Activated naive CD8-positive, alpha-beta T cell treated with anti-CD3 and anti-CD28 coated beads, Interleukin-2, amount 10 ng/mL, durations not matched to agents 7 days and 5 days (primary cell): ENCODE measurements at regions not wholly inside any gene's neighbourhood (a gene's known extent, or its start where the extent isn't known, plus 50 kb on each side); places are given as distances from the start of the nearest gene placed in this dataset.
"Not testable (repeated sequence)": the region's sequence is repeated elsewhere in the genome, so short reads cannot be mapped to it uniquely, and the experiment has no call there.

ENCODE experiments used
- ATAC-seq: fragments of 150-1000 bp; cut with Tn5 transposase; one replicate; pipeline ENCODE4 v1.10.0; 2021; ENCODE audit warnings: low read depth, moderate library complexity
- POLR2A ChIA-PET: fragments of 350-600 bp; sonication (Branson Sonifier 250); formaldehyde crosslinking; loops from one replicate; lab custom pipeline; 2021; ENCODE audit warnings: antibody characterized with exemption; lab: Charles Lee
- DNase-seq: peaks from one replicate; pipeline ENCODE4 v3.0.0; 2021
- H3K27ac Mint-ChIP-seq: one replicate; pipeline ENCODE4 v1.8.0; 2022; ENCODE audit warnings: mild to moderate bottlenecking, mixed read lengths
- H3K27me3 Mint-ChIP-seq: one replicate; pipeline ENCODE4 v1.8.0; 2022; ENCODE audit warnings: mild to moderate bottlenecking, moderate library complexity, mixed read lengths
- H3K36me3 Mint-ChIP-seq: one replicate; pipeline ENCODE4 v1.8.0; 2021; ENCODE audit warnings: mild to moderate bottlenecking, mixed read lengths
- H3K4me1 Mint-ChIP-seq: one replicate; pipeline ENCODE4 v1.8.0; 2021; ENCODE audit warnings: mixed read lengths
- H3K4me3 Mint-ChIP-seq: one replicate; pipeline ENCODE4 v1.8.0; 2022; ENCODE audit warnings: mild to moderate bottlenecking, moderate library complexity, mixed read lengths
- H3K9me3 Mint-ChIP-seq: one replicate; pipeline ENCODE4 v1.8.0; 2021; ENCODE audit warnings: mixed read lengths

DNA sequence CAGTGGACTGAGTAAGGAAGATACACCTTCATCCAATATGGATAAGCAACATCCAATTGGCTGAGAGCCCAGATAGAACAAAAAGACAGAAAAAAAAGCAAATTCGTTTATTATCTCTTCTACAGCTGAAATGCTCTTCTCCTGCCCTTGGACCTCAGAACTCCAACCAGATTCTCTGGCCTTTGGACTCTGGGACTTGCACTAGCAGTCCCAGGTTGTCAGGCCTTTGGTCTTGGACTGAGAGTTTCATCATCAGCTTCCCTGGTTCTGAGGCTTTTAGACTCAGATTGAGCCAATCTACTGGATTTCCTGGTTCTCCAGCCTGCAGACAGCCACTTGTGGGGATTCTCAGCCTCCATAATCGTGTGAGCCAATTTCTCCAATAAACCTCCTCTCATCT, 926.8 kb downstream of the PLA2G4A start:
- Mint-ChIP-seq H3K27me3 (no peaks in the 10 kb centered on the region), H3K4me1 (no peaks in the 10 kb centered on the region), H3K4me3 (no peak overlapping the region), H3K9me3 (no peaks in the 10 kb centered on the region), H3K27ac (no peak overlapping the region), H3K36me3 (no peaks in the 10 kb centered on the region)
- DNase-seq = no peak
- ATAC-seq = no peak
- POLR2A ChIA-PET = no interaction called here

DNA sequence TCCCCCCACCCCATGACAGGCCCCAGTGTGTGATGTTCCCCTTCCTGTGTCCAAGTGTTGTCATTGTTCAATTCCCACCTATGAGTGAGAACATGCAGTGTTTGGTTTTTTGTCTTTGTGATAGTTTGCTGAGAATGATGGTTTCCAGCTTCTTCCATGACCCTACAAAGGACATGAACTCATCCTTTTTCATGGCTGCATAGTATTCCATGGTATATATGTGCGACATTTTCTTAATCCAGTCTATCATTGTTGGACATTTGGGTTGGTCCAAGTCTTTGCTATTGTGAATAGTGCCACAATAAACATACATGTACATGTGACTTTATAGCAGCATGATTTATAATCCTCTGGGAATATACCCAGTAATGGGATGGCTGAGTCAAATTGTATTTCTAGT, 927.9 kb downstream of the PLA2G4A start:
- ATAC-seq, H3K9me3 Mint-ChIP-seq, POLR2A ChIA-PET, H3K36me3 Mint-ChIP-seq, DNase-seq, H3K27ac Mint-ChIP-seq, H3K4me3 Mint-ChIP-seq, H3K27me3 Mint-ChIP-seq, H3K4me1 Mint-ChIP-seq: not testable (repeated sequence)

DNA sequence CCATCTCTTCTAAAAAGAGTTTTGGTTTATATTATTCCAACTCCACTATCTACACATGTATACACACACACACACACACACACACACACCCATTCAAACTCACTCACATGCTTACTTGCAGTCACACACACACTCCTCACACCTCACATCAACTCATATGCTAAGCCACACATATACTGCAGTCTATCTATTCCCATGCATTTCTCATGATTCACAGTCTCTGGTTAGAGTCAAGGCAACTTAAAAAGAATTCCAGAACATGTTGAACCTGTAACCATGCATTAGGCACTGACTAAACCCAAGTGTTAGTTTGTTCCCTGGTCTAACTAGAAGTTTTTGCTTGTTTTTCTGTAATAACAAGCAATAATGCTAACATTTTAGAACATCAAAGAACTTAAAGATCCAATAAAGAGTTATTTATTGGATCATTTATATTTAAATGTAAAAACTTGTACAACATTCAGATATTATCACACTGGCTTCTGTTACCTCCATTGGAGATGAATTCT, 931.1 kb downstream of the PLA2G4A start:
- POLR2A ChIA-PET = no interaction called here
- H3K4me1 Mint-ChIP-seq = no peaks in the 10 kb centered on the region
- H3K27me3 Mint-ChIP-seq = no peaks in the 10 kb centered on the region
- ATAC-seq = no peak
- no peak overlapping the region for H3K27ac Mint-ChIP-seq
- H3K9me3 Mint-ChIP-seq = no peaks in the 10 kb centered on the region
- no peak overlapping the region for H3K4me3 Mint-ChIP-seq
- H3K36me3 Mint-ChIP-seq = no peaks in the 10 kb centered on the region
- no peak for DNase-seq

DNA sequence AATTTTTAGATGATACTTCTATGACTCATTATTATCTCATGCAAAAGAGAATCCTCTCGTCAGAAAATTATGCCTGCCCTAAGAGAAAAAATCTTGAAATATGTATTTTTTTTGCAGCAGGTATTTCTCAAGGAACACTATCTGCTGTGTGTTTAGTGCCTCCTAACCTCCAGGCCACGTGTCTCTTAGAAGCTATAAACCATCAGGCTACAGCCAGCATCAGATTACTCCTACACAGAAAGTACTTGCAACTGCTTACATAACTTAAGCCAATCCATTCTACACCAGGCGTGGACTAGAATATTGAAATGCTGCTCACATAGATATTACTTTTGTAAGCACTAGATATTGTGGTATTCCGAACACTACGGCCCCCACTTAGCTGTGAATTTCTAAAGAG, 933.4 kb downstream of the PLA2G4A start:
- Mint-ChIP-seq H3K36me3 (no peaks in the 10 kb centered on the region), H3K4me1 (no peaks in the 10 kb centered on the region), H3K27me3 (no peaks in the 10 kb centered on the region), H3K4me3 (no peak overlapping the region), H3K27ac (no peak overlapping the region), H3K9me3 (peaks cover 3% of the 10 kb centered on the region)
- POLR2A ChIA-PET = no interaction called here
- DNase-seq = no peak
- no peak for ATAC-seq

DNA sequence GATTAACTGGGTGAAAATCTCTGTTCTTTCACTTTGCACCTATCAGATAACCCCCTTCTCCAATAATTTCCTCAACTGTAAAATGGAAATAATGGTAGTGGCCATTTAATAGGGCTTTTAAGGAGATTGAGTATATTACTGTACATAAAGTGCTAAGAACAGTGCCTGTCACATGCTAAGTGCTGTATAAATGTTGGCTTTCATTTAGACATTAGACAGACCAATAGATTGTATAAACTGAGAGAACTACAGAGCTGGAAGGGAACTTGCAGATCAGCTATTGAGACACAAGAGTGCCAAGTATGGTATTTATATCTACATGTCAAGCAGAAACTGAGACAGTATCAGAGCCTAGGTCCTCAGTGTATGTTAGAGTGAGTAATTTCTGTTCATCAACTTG, 934.7 kb downstream of the PLA2G4A start:
- ATAC-seq (no peak), DNase-seq (no peak)
- Mint-ChIP-seq H3K9me3 (peaks cover 3% of the 10 kb centered on the region), H3K4me1 (no peaks in the 10 kb centered on the region), H3K4me3 (no peak overlapping the region), H3K36me3 (no peaks in the 10 kb centered on the region), H3K27me3 (no peaks in the 10 kb centered on the region), H3K27ac (no peak overlapping the region)
- POLR2A ChIA-PET = no interaction called here

DNA sequence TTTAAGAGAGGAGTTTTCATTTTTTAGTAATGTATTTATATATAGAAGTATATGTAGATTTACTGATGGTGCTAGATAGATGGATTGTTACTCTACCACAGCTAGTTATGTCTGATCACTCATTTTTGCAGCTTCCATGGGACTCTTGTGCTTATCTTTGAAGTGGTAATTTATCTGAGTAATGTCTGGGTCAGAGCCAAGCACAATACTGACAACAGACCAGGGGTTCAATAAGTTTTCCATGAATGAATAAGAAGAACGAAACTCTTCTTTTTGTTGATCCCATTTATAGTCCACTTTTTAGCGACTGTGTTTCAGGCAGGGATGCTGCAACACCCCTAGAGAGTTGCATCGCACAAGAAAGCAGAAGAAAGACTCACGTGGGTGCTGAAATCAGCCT, 935.2 kb downstream of the PLA2G4A start:
- Mint-ChIP-seq H3K36me3 (no peaks in the 10 kb centered on the region), H3K9me3 (peaks cover 3% of the 10 kb centered on the region), H3K27ac (no peak overlapping the region), H3K4me1 (no peaks in the 10 kb centered on the region), H3K4me3 (no peak overlapping the region), H3K27me3 (no peaks in the 10 kb centered on the region)
- ATAC-seq (no peak), DNase-seq (no peak)
- POLR2A ChIA-PET = no interaction called here

DNA sequence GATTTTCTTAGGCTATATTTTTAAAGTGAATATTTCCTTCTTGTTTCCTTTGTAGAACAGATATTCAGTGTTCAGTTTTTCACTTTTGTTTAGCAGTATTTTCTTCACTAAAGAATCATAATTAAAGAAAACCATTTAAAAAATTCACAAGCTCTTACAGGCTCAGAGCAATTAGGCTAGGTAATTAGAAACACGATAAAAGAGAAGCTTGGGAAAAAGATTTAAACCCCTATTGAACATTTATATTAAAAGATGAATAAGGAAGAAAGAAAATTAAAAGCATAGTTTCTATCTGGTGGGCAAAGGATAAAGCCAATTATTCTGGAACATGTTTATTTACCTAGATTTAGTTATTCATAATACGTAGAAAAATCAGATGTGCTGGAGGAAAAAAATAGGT, 942.6 kb downstream of the PLA2G4A start:
- DNase-seq = no peak
- Mint-ChIP-seq H3K27ac (no peak overlapping the region), H3K27me3 (no peaks in the 10 kb centered on the region), H3K4me1 (no peaks in the 10 kb centered on the region), H3K36me3 (no peaks in the 10 kb centered on the region), H3K9me3 (no peaks in the 10 kb centered on the region), H3K4me3 (no peak overlapping the region)
- no peak for ATAC-seq
- POLR2A ChIA-PET = no interaction called here

DNA sequence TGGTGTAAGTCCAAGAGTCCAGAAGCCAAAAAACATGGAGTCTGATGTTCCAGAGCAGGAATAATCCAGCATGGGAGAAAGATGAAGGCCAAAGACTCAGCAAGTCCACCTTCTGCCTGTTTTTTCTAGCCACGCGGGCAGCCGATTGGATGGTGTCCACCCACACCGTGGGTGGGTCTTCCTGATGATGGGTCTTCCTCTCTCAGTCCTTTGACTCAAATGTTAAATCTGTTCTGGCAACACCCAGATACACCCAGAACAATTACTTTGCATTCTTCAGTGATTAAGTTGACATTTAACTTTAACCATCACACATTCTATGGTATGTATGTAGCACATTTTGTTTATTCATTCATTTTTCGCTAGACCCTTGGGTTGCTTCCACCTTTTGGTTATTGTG, 944.4 kb downstream of the PLA2G4A start:
- DNase-seq = no peak
- POLR2A ChIA-PET = no interaction called here
- Mint-ChIP-seq H3K27me3 (no peaks in the 10 kb centered on the region), H3K4me1 (no peaks in the 10 kb centered on the region), H3K4me3 (no peak overlapping the region), H3K27ac (no peak overlapping the region), H3K9me3 (peaks cover 1% of the 10 kb centered on the region), H3K36me3 (no peaks in the 10 kb centered on the region)
- ATAC-seq = no peak

DNA sequence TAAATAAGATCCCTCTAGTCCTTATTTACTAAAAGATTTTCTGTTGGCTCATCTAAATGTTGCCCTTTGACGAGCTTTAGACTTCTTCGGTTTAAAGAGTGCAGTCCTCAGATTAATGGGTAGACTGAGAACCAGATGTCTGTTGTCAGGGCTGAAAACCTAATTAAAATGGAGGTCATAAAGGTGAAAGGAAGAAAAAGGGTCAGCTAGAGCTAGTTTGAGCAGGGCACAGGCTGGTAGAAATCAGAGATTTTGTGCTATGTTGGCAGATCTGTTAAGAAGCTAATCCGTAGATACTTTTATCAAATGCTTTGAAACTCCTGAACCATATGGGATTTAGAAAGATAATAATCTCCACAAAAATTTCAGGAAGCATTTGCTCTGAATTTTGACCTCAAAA, 959.0 kb downstream of the PLA2G4A start:
- H3K27ac Mint-ChIP-seq = no peak overlapping the region
- DNase-seq (no peak), ATAC-seq (no peak)
- H3K9me3 Mint-ChIP-seq = peaks cover 2% of the 10 kb centered on the region
- no peak overlapping the region for H3K4me3 Mint-ChIP-seq
- POLR2A ChIA-PET = no interaction called here
- no peaks in the 10 kb centered on the region for H3K4me1 Mint-ChIP-seq
- no peaks in the 10 kb centered on the region for H3K27me3 Mint-ChIP-seq
- H3K36me3 Mint-ChIP-seq = no peaks in the 10 kb centered on the region

DNA sequence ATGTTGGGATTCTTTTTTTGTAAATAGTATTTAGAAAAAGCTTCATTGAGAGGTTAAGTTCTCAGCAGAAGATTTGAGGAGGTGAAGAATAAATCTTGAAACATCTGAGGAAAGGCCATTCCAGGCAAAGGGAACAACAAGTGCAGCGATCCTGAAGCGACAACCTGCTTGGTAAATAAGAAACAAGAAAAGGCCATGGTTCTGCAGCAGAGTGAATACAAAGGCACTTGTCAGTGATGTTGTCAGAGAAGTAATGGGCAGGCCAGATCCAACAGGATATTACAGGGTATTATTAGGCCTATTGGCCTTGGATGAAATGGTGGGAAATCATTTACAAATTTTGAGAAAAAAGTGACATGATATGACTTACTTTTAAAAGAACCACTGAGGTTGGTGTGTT, 960.0 kb downstream of the PLA2G4A start:
- Mint-ChIP-seq H3K36me3 (no peaks in the 10 kb centered on the region), H3K27me3 (no peaks in the 10 kb centered on the region), H3K4me1 (no peaks in the 10 kb centered on the region), H3K4me3 (no peak overlapping the region), H3K27ac (no peak overlapping the region), H3K9me3 (peaks cover 5% of the 10 kb centered on the region)
- ATAC-seq (no peak), DNase-seq (no peak)
- POLR2A ChIA-PET = no interaction called here

DNA sequence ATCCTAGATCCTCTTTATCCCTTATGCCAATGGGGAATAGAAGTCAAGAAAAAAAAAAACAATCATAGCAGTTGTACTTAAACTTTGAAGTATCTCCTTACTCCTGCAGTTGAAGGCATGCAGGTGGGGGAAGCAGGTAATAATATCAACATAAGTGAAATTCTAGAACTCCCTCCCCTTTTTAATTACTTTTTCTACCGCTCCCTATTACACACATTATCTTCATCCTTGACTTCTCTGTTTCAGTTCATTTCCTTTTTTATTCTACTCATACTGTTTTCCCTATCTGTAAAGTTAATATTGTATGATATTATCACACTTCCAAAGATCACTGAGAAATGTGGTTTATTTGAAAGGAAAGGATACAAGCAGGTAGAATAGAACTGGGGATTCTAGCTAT, 962.0 kb downstream of the PLA2G4A start:
- POLR2A ChIA-PET = no interaction called here
- Mint-ChIP-seq H3K36me3 (no peaks in the 10 kb centered on the region), H3K27ac (no peak overlapping the region), H3K4me1 (no peaks in the 10 kb centered on the region), H3K27me3 (no peaks in the 10 kb centered on the region), H3K9me3 (peaks cover 5% of the 10 kb centered on the region), H3K4me3 (no peak overlapping the region)
- no peak for DNase-seq
- no peak for ATAC-seq

DNA sequence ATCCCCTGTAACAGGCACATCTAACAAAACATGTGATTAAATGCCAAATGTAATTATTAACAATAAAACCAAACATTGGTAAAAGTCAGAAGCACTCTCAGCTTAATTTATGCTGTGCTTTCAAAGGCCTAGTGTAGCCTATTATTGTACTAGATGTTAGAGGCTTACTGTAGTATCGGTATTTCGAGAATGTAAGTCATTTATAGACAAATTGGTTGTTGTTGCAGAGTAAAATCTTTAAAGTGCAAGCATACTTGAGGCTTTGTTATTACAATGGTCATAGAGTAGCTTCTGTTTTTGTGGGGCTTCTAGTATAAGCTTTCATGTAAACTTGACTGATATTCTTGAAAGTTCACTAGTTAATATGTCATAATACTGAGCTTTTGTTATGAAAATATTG, 965.8 kb downstream of the PLA2G4A start:
- ATAC-seq (no peak), DNase-seq (no peak)
- H3K4me3 Mint-ChIP-seq = no peak overlapping the region
- POLR2A ChIA-PET = no interaction called here
- no peaks in the 10 kb centered on the region for H3K27me3 Mint-ChIP-seq
- no peak overlapping the region for H3K27ac Mint-ChIP-seq
- H3K4me1 Mint-ChIP-seq = no peaks in the 10 kb centered on the region
- H3K9me3 Mint-ChIP-seq = peaks cover 5% of the 10 kb centered on the region
- H3K36me3 Mint-ChIP-seq = no peaks in the 10 kb centered on the region

DNA sequence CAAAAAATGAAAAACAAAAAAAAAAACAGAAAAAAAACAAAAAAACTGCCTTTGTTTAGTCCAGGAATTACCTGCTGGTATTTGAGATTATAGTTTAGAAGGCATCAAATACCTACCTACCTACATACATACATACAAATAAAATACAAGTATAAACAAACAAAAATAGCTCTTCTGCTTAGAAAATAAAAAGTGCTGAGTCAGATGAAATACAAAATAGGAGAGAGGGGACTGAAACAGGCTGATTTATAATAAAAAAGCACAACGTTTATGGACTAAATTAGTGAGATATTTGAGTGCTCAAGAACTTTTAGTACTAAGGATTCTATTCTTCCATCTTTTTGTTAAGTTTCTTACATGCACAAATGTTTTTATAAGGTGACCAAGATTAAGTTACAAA, 980.8 kb downstream of the PLA2G4A start:
- Mint-ChIP-seq H3K4me1 (no peaks in the 10 kb centered on the region), H3K4me3 (no peak overlapping the region), H3K36me3 (no peaks in the 10 kb centered on the region), H3K9me3 (peaks cover 2% of the 10 kb centered on the region), H3K27me3 (no peaks in the 10 kb centered on the region), H3K27ac (no peak overlapping the region)
- ATAC-seq (no peak), DNase-seq (no peak)
- POLR2A ChIA-PET = no interaction called here

DNA sequence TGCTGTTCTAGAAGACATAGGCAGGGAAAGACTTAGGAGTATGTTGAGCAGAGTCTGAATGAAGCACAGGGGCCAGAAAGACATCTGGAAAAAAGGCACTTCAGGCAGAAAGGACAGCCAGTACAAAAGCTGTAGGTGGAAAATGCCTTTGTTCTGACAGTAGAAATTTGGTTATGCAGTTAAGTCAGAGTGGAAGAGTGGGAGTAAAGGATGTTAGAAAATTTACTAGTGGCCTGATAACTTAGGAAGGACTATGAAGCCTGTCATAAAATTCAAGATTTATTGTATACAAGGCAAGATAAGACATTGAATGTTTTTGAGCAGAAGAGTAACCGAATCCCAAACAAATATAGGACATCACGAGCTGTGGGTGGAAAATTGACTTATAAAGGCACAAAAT, 987.9 kb downstream of the PLA2G4A start:
- Mint-ChIP-seq H3K36me3 (no peaks in the 10 kb centered on the region), H3K27me3 (no peaks in the 10 kb centered on the region), H3K27ac (no peak overlapping the region), H3K4me3 (no peak overlapping the region), H3K9me3 (no peaks in the 10 kb centered on the region), H3K4me1 (no peaks in the 10 kb centered on the region)
- no peak for ATAC-seq
- DNase-seq = no peak
- POLR2A ChIA-PET = no interaction called here

DNA sequence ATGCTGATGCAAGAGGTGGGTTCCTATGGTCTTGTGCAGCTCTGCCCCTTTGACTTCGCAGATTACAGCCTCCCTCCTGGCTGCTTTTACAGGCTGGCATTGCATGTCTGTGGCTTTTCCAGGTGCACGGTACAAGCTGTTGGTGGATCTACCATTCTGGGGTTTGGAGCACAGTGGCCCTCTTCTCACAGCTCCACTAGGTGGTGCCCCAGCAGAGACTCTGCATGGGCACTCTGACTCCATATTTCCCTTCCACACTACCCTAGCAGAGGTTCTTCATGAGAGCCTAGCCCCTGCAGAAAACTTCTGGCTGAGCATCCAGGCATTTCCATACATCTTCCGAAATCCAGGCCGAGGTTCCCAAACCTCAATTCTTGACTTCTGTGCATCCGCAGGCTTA, 989.0 kb downstream of the PLA2G4A start:
- Mint-ChIP-seq H3K27ac (no peak overlapping the region), H3K9me3 (peaks cover 2% of the 10 kb centered on the region), H3K27me3 (no peaks in the 10 kb centered on the region), H3K4me1 (no peaks in the 10 kb centered on the region), H3K36me3 (no peaks in the 10 kb centered on the region), H3K4me3 (no peak overlapping the region)
- ATAC-seq (no peak), DNase-seq (no peak)
- POLR2A ChIA-PET = no interaction called here
